ENCODE measurements at regions not wholly inside any gene's neighbourhood (a gene's known extent, or its start where the extent isn't known, plus 50 kb on each side); places are given as distances from the start of the nearest gene placed in this dataset.
A peak's percentile ranks its signal among the peaks of the same experiment; 100 is the strongest.

- H3K4me3 Mint-ChIP-seq (ENCODE audit: unreplicated experiment): no peak overlapping the region
- DNase-seq: no peak
- peaks cover 5% of the 10 kb centered on the region for H3K9me3 Mint-ChIP-seq (ENCODE audit: unreplicated experiment)
- no peak for TF ChIP-seq CTCF (IDR thresholded peaks at IDR 0.05; ENCODE audit: partially characterized antibody, unreplicated experiment)
- peaks cover 10% of the 10 kb centered on the region for H3K27me3 Mint-ChIP-seq (ENCODE audit: unreplicated experiment)
- H3K27ac Mint-ChIP-seq (ENCODE audit: unreplicated experiment): no peak overlapping the region
- peaks cover 4% of the 10 kb centered on the region for H3K36me3 Mint-ChIP-seq (ENCODE audit: unreplicated experiment)
- peaks cover 14% of the 10 kb centered on the region for H3K4me1 Mint-ChIP-seq (ENCODE audit: low read depth, unreplicated experiment)
Observed at GRCh38 chr17:45705123-45706009, 78.8 kb upstream of the CRHR1 start.

GRCh38 chr17:45706033-45706432 lies 78.1 kb upstream of the CRHR1 start:
- Mint-ChIP-seq H3K27me3 (ENCODE audit: unreplicated experiment) (peaks cover 9% of the 10 kb centered on the region), H3K36me3 (ENCODE audit: unreplicated experiment) (peaks cover 4% of the 10 kb centered on the region), H3K4me1 (ENCODE audit: low read depth, unreplicated experiment) (peaks cover 14% of the 10 kb centered on the region), H3K4me3 (ENCODE audit: unreplicated experiment) (no peak overlapping the region), H3K9me3 (ENCODE audit: unreplicated experiment) (peaks cover 5% of the 10 kb centered on the region), H3K27ac (ENCODE audit: unreplicated experiment) (no peak overlapping the region)
- no peak for DNase-seq
- TF ChIP-seq CTCF (IDR thresholded peaks at IDR 0.05; ENCODE audit: partially characterized antibody, unreplicated experiment): no peak

GRCh38 chr17:45708707-45709290 lies 75.3 kb upstream of the CRHR1 start:
- Mint-ChIP-seq H3K27me3 (ENCODE audit: unreplicated experiment) (peaks cover 9% of the 10 kb centered on the region), H3K9me3 (ENCODE audit: unreplicated experiment) (peaks cover 5% of the 10 kb centered on the region), H3K27ac (ENCODE audit: unreplicated experiment) (no peak overlapping the region), H3K36me3 (ENCODE audit: unreplicated experiment) (peaks cover 4% of the 10 kb centered on the region), H3K4me1 (ENCODE audit: low read depth, unreplicated experiment) (peaks cover 10% of the 10 kb centered on the region), H3K4me3 (ENCODE audit: unreplicated experiment) (no peak overlapping the region)
- no peak for TF ChIP-seq CTCF (IDR thresholded peaks at IDR 0.05; ENCODE audit: partially characterized antibody, unreplicated experiment)
- peak; percentile 39 for DNase-seq

- TF ChIP-seq CTCF (IDR thresholded peaks at IDR 0.05; ENCODE audit: partially characterized antibody, unreplicated experiment): no peak
- Mint-ChIP-seq H3K36me3 (ENCODE audit: unreplicated experiment) (peaks cover 4% of the 10 kb centered on the region), H3K9me3 (ENCODE audit: unreplicated experiment) (peaks cover 2% of the 10 kb centered on the region), H3K27me3 (ENCODE audit: unreplicated experiment) (peaks cover 7% of the 10 kb centered on the region), H3K4me3 (ENCODE audit: unreplicated experiment) (no peak overlapping the region), H3K4me1 (ENCODE audit: low read depth, unreplicated experiment) (peaks cover 7% of the 10 kb centered on the region), H3K27ac (ENCODE audit: unreplicated experiment) (no peak overlapping the region)
- DNase-seq: no peak
Observed at GRCh38 chr17:45709728-45710288, 74.3 kb upstream of the CRHR1 start.

- H3K4me3 Mint-ChIP-seq (ENCODE audit: unreplicated experiment): no peak overlapping the region
- H3K27ac Mint-ChIP-seq (ENCODE audit: unreplicated experiment): no peak overlapping the region
- no peak for TF ChIP-seq CTCF (IDR thresholded peaks at IDR 0.05; ENCODE audit: partially characterized antibody, unreplicated experiment)
- peaks cover 1% of the 10 kb centered on the region for H3K9me3 Mint-ChIP-seq (ENCODE audit: unreplicated experiment)
- no peak for DNase-seq
- H3K4me1 Mint-ChIP-seq (ENCODE audit: low read depth, unreplicated experiment): no peaks in the 10 kb centered on the region
- H3K27me3 Mint-ChIP-seq (ENCODE audit: unreplicated experiment): peaks cover 4% of the 10 kb centered on the region
- no peaks in the 10 kb centered on the region for H3K36me3 Mint-ChIP-seq (ENCODE audit: unreplicated experiment)
Observed at GRCh38 chr17:45715787-45716186, 68.3 kb upstream of the CRHR1 start.

Measured in glutamatergic neuron (in vitro differentiated cells).